SU-DHL-6 (cell line): ENCODE measurements at regions not wholly inside any gene's neighbourhood (a gene's known extent, or its start where the extent isn't known, plus 50 kb on each side); places are given as distances from the start of the nearest gene placed in this dataset.

Experiments used
- H2AFZ ChIP-seq: fragments of 200-600 bp; sonication (generic); 2 replicates; pipeline ENCODE4 v1.6.1; 2014; ENCODE audit warnings: low read depth, mild to moderate bottlenecking, moderate library complexity, mixed read lengths, antibody characterized with exemption, low read length; ENCODE audit not compliant: severe bottlenecking
- H3F3A ChIP-seq: fragments of 200-600 bp; shearing (Covaris generic); 2 replicates; pipeline ENCODE4 v1.6.0; 2016; ENCODE audit warnings: antibody characterized with exemption, mild to moderate bottlenecking; ENCODE audit not compliant: insufficient read depth
- H3K27ac ChIP-seq: fragments of 200-600 bp; sonication (generic); 2 replicates; pipeline ENCODE4 v1.5.1; 2016; ENCODE audit warnings: low read depth, mild to moderate bottlenecking, low read length, moderate library complexity, mixed read lengths
- H3K27me3 ChIP-seq: fragments of 200-600 bp; sonication (generic), shearing (Covaris generic); 2 replicates; pipeline ENCODE4 v1.6.0; 2014; ENCODE audit warnings: mild to moderate bottlenecking, low read length
- H3K36me3 ChIP-seq: fragments of 200-600 bp; sonication (generic); 2 replicates; pipeline ENCODE4 v1.6.1; 2014; ENCODE audit warnings: mild to moderate bottlenecking, low read length, mixed read lengths
- H3K4me2 ChIP-seq: fragments of 300-600, 200-600 bp; shearing (Covaris generic), sonication (generic); 2 replicates; pipeline ENCODE4 v1.6.0; 2014; ENCODE audit warnings: low read length, low read depth, mild to moderate bottlenecking; ENCODE audit not compliant: poor library complexity, severe bottlenecking
- H3K4me3 ChIP-seq: fragments of 200-600 bp; sonication (generic); 2 replicates; pipeline ENCODE4 v1.5.1; 2014; ENCODE audit warnings: antibody characterized with exemption, low read length, mild to moderate bottlenecking, mixed read lengths; ENCODE audit not compliant: insufficient read depth, poor library complexity, severe bottlenecking
- H3K79me2 ChIP-seq: fragments of 200-600 bp; sonication (generic); 2 replicates; pipeline ENCODE4 v1.6.1; 2014; ENCODE audit warnings: mild to moderate bottlenecking, low read length, moderate library complexity; ENCODE audit not compliant: insufficient read depth
- H3K9ac ChIP-seq: fragments of 200-600 bp; sonication (generic); 2 replicates; pipeline ENCODE4 v1.7.0; 2014; ENCODE audit warnings: mild to moderate bottlenecking, low read length
- H3K9me2 ChIP-seq: fragments of 200-600 bp; sonication (generic); replicated peaks from 2 replicates; pipeline ENCODE4 v1.6.1; 2014; ENCODE audit warnings: low read length; ENCODE audit not compliant: insufficient read depth
- H3K9me3 ChIP-seq: fragments of 200-600 bp; sonication (generic); 2 replicates; pipeline ENCODE4 v1.6.1; 2014; ENCODE audit warnings: low read length, mixed read lengths; ENCODE audit not compliant: insufficient read depth
- H4K20me1 ChIP-seq: fragments of 200-600 bp; sonication (generic); 2 replicates; pipeline ENCODE4 v1.6.1; 2014; ENCODE audit warnings: low read depth, mild to moderate bottlenecking, antibody characterized with exemption, low read length, moderate library complexity, mixed read lengths
- EZH2phosphoT487 ChIP-seq: fragments of 200-600 bp; sonication (generic), shearing (Covaris generic); conservative IDR thresholded peaks from 2 replicates; pipeline ENCODE4 v1.6.1; 2018; ENCODE audit warnings: mild to moderate bottlenecking, antibody characterized with exemption, low read length, moderate library complexity, mixed read lengths
- TF ChIP-seq, protein P1 (sequence below): fragments of 200-600 bp; sonication (generic); IDR thresholded peaks from one replicate; pipeline ENCODE4 v1.5.1; 2017; ENCODE audit warnings: antibody characterized with exemption, mild to moderate bottlenecking, low read length, moderate library complexity; ENCODE audit not compliant: insufficient read depth, poor library complexity, severe bottlenecking

GRCh38 chr5:106732624-106733023 is 938.1 kb downstream of the EFNA5 start:
- Histone ChIP-seq H2AFZ (no peak overlapping the region), H3K27me3 (no peaks in the 10 kb centered on the region), H3K36me3 (no peaks in the 10 kb centered on the region), H3K27ac (no peak overlapping the region), H3K4me2 (no peak overlapping the region), H3K9ac (no peak overlapping the region), H3K9me2 (no peaks in the 10 kb centered on the region), H3K4me3 (no peak overlapping the region), H3K9me3 (no peaks in the 10 kb centered on the region; the same call in 1 of the 2 replicates), H4K20me1 (no peaks in the 10 kb centered on the region), H3F3A (no peaks in the 10 kb centered on the region), H3K79me2 (no peaks in the 10 kb centered on the region)
- TF ChIP-seq EZH2phosphoT487, result no peak
- TF ChIP-seq, protein P1, sequence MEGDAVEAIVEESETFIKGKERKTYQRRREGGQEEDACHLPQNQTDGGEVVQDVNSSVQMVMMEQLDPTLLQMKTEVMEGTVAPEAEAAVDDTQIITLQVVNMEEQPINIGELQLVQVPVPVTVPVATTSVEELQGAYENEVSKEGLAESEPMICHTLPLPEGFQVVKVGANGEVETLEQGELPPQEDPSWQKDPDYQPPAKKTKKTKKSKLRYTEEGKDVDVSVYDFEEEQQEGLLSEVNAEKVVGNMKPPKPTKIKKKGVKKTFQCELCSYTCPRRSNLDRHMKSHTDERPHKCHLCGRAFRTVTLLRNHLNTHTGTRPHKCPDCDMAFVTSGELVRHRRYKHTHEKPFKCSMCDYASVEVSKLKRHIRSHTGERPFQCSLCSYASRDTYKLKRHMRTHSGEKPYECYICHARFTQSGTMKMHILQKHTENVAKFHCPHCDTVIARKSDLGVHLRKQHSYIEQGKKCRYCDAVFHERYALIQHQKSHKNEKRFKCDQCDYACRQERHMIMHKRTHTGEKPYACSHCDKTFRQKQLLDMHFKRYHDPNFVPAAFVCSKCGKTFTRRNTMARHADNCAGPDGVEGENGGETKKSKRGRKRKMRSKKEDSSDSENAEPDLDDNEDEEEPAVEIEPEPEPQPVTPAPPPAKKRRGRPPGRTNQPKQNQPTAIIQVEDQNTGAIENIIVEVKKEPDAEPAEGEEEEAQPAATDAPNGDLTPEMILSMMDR, result no peak

DNA sequence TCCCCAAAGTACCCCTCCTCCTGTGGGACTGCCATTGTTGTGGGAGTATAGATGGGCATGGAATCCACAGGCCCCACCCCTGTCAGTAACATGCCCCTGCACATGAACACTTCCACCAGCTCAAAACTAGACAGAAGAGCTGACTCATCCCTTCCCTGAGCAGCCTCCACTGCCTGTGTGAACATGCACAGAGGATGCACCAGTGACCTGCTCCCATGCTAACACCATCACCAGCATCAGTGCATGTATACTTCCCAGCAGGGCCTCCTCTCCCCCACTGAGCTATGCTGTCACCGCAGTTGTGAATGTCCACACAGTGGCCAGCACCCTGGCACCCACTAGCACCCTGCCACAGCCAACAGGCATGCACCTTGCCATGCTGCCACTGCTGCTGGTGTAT is 939.8 kb downstream of the EFNA5 start:
- TF ChIP-seq, protein P1, result no peak
- TF ChIP-seq EZH2phosphoT487, result no peak
- Histone ChIP-seq H3K9me2 (no peaks in the 10 kb centered on the region), H3K27ac (no peak overlapping the region), H3K27me3 (no peaks in the 10 kb centered on the region), H3K4me3 (no peak overlapping the region), H4K20me1 (no peaks in the 10 kb centered on the region), H3F3A (no peaks in the 10 kb centered on the region), H3K36me3 (no peaks in the 10 kb centered on the region), H3K9me3 (no peaks in the 10 kb centered on the region; the same call in 1 of the 2 replicates), H3K9ac (no peak overlapping the region), H2AFZ (no peak overlapping the region), H3K4me2 (no peak overlapping the region), H3K79me2 (no peaks in the 10 kb centered on the region)

DNA sequence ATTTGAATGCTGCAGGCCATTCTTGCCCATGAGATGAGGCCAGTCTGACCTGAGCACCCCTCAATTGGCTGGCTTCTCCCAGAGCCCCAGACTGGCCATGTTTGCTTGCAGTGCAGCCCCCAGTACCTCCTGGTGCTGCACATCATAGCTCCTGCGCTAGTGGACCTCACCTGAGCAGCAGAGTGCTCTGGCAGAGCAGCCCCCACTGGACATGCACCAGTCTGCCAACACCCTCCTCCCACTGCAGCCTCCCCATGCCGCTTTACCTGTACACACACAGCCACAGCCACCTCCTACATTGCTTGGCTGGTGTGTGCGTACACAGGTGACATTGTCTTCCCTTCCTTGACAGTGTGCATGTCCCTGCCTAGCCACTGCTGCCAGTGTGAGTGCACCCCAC is 940.2 kb downstream of the EFNA5 start:
- no peak overlapping the region for H3K9ac ChIP-seq
- no peaks in the 10 kb centered on the region for H3K79me2 ChIP-seq
- no peak overlapping the region for H3K4me2 ChIP-seq
- H3K9me2 ChIP-seq, result no peaks in the 10 kb centered on the region
- H2AFZ ChIP-seq, result no peak overlapping the region
- H3K4me3 ChIP-seq, result no peak overlapping the region
- no peaks in the 10 kb centered on the region; the same call in 1 of the 2 replicates for H3K9me3 ChIP-seq
- no peaks in the 10 kb centered on the region for H3F3A ChIP-seq
- H4K20me1 ChIP-seq, result no peaks in the 10 kb centered on the region
- H3K27ac ChIP-seq, result no peak overlapping the region
- TF ChIP-seq, protein P1, result no peak
- no peak for TF ChIP-seq EZH2phosphoT487
- H3K36me3 ChIP-seq, result no peaks in the 10 kb centered on the region
- H3K27me3 ChIP-seq, result no peaks in the 10 kb centered on the region
